ENCODE measurements at regions not wholly inside any gene's neighbourhood (a gene's known extent, or its start where the extent isn't known, plus 50 kb on each side); places are given as distances from the start of the nearest gene placed in this dataset.

DNA sequence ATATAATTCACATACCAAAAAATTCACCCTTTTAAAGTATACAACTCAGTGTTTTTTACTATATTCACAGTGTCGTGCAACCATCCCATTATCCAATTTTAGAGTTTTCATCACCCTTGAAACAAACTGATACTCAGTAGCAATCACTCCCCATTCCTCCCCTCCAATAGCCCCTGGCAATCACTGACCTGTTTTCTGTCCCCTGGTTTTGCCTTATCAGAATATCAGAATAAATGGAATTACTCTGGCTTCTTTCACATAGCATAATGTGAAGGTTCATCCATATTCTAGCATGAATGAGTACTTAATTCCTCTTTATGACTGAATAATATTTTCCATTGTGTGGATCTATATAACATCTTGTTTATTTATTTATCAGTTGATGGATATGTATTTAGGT lies 153.2 kb downstream of the AASDH start:
- H2AK5ac ChIP-seq (ENCODE audit: insufficient read length, low read length) = no peak overlapping the region
- H2BK5ac ChIP-seq (ENCODE audit: insufficient read length, low read length) = no peak overlapping the region
- H3K56ac ChIP-seq (ENCODE audit: insufficient read length, low read depth, low read length) = no peak overlapping the region
- no peak overlapping the region for H3K18ac ChIP-seq (ENCODE audit: insufficient read length, low read depth, low read length)
- no peak overlapping the region for H3K4ac ChIP-seq (ENCODE audit: low read depth, low read length)
- no peak overlapping the region for H3T11ph ChIP-seq (ENCODE audit: low read length)
- H2BK12ac ChIP-seq (ENCODE audit: insufficient read length, low read depth, low read length) = no peak overlapping the region
- H3K23ac ChIP-seq (ENCODE audit: insufficient read length, low read depth, low read length) = no peak overlapping the region
- H4K20me1 ChIP-seq (ENCODE audit: control insufficient read depth, insufficient read depth, insufficient read length) = no peaks in the 10 kb centered on the region
- no peak overlapping the region for H2BK15ac ChIP-seq (ENCODE audit: low read depth, low read length)
- no peak for DNase-seq
- H3K79me1 ChIP-seq (ENCODE audit: insufficient read depth, low read depth, low read length, poor library complexity, severe bottlenecking) = no peaks in the 10 kb centered on the region
- peaks cover 3 to 11% (median 3%) of the 10 kb centered on the region in 3 experiments; a peak in 5 of 7 replicates for H3K36me3 Mint-ChIP-seq (ENCODE audit: insufficient read depth in 1 of 3, low read depth in 3 of 3)
- no peak overlapping the region for H3K4me2 ChIP-seq (ENCODE audit: insufficient read depth, insufficient read length, low read length)
- no peaks in the 10 kb centered on the region for H3K9me3 ChIP-seq (ENCODE audit: control insufficient read depth, low read depth, low read length)
- no peaks in the 10 kb centered on the region for H3K79me2 ChIP-seq (ENCODE audit: insufficient read depth, low read length)
- TF ChIP-seq, protein P1, sequence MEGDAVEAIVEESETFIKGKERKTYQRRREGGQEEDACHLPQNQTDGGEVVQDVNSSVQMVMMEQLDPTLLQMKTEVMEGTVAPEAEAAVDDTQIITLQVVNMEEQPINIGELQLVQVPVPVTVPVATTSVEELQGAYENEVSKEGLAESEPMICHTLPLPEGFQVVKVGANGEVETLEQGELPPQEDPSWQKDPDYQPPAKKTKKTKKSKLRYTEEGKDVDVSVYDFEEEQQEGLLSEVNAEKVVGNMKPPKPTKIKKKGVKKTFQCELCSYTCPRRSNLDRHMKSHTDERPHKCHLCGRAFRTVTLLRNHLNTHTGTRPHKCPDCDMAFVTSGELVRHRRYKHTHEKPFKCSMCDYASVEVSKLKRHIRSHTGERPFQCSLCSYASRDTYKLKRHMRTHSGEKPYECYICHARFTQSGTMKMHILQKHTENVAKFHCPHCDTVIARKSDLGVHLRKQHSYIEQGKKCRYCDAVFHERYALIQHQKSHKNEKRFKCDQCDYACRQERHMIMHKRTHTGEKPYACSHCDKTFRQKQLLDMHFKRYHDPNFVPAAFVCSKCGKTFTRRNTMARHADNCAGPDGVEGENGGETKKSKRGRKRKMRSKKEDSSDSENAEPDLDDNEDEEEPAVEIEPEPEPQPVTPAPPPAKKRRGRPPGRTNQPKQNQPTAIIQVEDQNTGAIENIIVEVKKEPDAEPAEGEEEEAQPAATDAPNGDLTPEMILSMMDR (conservative IDR thresholded peaks at IDR 0.05) = no peak
- H3K4me1 Mint-ChIP-seq = no peaks in the 10 kb centered on the region; a peak in 1 of 4 replicates
- no peaks in the 10 kb centered on the region for H3K4me1 ChIP-seq (ENCODE audit: insufficient read depth, low read length)
- no CpG with 5 or more reads among the region's 1 CpG for WGBS (ENCODE audit: extremely low coverage, insufficient read length, low lambda C conversion rate)
- no peak overlapping the region for H4K5ac ChIP-seq (ENCODE audit: insufficient read length, low read depth, low read length)
- no peak overlapping the region for H2BK120ac ChIP-seq (ENCODE audit: low read depth, low read length, poor library complexity, severe bottlenecking)
- H2BK20ac ChIP-seq (ENCODE audit: low read depth, low read length, poor library complexity, severe bottlenecking) = no peak overlapping the region
- no peak overlapping the region for H3K4me3 Mint-ChIP-seq
- H3K9ac ChIP-seq (ENCODE audit: extremely low read depth, insufficient read length, low read length) = no peak overlapping the region
- H3K23me2 ChIP-seq (ENCODE audit: insufficient read length, low read depth, low read length, poor library complexity, severe bottlenecking) = no peaks in the 10 kb centered on the region
- peaks cover 6 to 8% of the 10 kb centered on the region in 2 experiments; a peak in 3 of 5 replicates for H3K9me3 Mint-ChIP-seq
- no peaks in the 10 kb centered on the region for H3K27me3 Mint-ChIP-seq (ENCODE audit: low read depth)
- no peak overlapping the region for H4K8ac ChIP-seq (replicated peaks; ENCODE audit: insufficient read length, low read depth, low read length)
- H3K27me3 ChIP-seq (ENCODE audit: insufficient read depth, low read length) = no peaks in the 10 kb centered on the region
- no peak overlapping the region for H3K14ac ChIP-seq (ENCODE audit: insufficient read depth, low read length)
- H3K27ac ChIP-seq (ENCODE audit: insufficient read length, low read depth, low read length) = no peak overlapping the region
- no peak overlapping the region for H4K91ac ChIP-seq (ENCODE audit: insufficient read length, low read depth, low read length)
- no peak overlapping the region for H2AFZ ChIP-seq (ENCODE audit: low read length)
- H3K27ac Mint-ChIP-seq = no peak overlapping the region

Data from H9 (cell line).